Gastrocnemius medialis (tissue), 4 donors: ENCODE measurements at regions not wholly inside any gene's neighbourhood (a gene's known extent, or its start where the extent isn't known, plus 50 kb on each side); places are given as distances from the start of the nearest gene placed in this dataset.

Source experiments
- POLR2A ChIP-seq, 2 donors: fragments of 450-650 bp; IDR thresholded peaks; one replicate each; pipeline ENCODE4 v1.6.1; 2017; ENCODE audit warnings: antibody characterized with exemption in 2 of 2, mild to moderate bottlenecking in 2 of 2, moderate library complexity in 2 of 2
- TF ChIP-seq, protein P1 (sequence below), 5 experiments: fragments of 450-650 bp in 3 of 5; fragments of 200-600 bp in 2 of 5; sonication (generic) in 2 of 5; IDR thresholded peaks in 4 of 5; conservative IDR thresholded peaks in 1 of 5; 1 replicate in 4 of 5; 2 replicates in 1 of 5; pipeline ENCODE4 v1.5.1; 2016 to 2019; ENCODE audit warnings: antibody characterized with exemption in 5 of 5, mild to moderate bottlenecking in 3 of 5, moderate library complexity in 3 of 5

DNA sequence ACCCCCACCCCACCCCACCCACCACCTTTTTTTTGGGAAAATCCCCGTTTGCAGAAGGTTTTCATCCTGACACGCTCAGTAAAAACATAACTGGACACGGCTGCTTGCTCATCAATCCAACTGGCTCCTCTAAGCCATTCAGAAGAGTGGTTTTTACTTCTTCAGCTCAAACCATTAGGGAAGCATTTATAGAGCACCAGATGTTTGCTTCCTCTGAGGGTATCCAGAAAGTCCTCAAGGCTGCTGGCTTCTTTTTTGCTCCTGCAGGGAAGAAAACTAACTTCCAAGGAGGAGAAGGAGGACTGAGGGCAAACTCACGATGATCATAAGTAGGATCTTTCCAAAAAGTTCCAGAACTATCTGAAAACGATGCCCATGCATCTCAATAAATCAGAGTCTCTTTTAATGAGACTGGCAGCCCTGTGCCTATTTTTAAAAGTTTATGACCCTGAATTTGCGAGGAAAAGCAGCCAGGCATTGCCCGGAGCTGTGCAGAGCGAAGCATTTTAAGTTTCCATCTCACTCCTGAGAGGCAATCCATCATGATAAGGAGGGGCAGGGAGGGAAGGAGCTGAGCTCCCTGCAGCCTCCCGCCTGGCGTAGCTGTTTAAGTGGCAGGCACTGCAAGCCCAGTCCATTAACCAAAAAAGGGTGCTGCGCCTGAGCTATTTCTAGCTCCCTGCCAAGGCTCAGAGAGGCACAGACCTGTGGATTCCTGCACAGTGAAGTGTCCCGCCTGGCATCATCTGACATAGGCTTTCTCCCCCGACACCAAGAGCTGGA is 146.3 kb upstream of the FOXF1 start:
- no peak for TF ChIP-seq POLR2A (IDR thresholded peaks at IDR 0.05)
- TF ChIP-seq, protein P1, sequence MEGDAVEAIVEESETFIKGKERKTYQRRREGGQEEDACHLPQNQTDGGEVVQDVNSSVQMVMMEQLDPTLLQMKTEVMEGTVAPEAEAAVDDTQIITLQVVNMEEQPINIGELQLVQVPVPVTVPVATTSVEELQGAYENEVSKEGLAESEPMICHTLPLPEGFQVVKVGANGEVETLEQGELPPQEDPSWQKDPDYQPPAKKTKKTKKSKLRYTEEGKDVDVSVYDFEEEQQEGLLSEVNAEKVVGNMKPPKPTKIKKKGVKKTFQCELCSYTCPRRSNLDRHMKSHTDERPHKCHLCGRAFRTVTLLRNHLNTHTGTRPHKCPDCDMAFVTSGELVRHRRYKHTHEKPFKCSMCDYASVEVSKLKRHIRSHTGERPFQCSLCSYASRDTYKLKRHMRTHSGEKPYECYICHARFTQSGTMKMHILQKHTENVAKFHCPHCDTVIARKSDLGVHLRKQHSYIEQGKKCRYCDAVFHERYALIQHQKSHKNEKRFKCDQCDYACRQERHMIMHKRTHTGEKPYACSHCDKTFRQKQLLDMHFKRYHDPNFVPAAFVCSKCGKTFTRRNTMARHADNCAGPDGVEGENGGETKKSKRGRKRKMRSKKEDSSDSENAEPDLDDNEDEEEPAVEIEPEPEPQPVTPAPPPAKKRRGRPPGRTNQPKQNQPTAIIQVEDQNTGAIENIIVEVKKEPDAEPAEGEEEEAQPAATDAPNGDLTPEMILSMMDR (IDR thresholded peaks at IDR 0.05 in 4 of 5, conservative IDR thresholded peaks at IDR 0.05 in 1 of 5) = no peak
